K562 (cell line): ENCODE measurements at regions not wholly inside any gene's neighbourhood (a gene's known extent, or its start where the extent isn't known, plus 50 kb on each side); places are given as distances from the start of the nearest gene placed in this dataset.

Experiments
- ATAC-seq: fragments of 200-7000 bp; cut with Tn5 transposase; 3 replicates; pipeline ENCODE4 v1.9.1; 2020; ENCODE audit warnings: moderate library complexity
- BruUV-seq: library from RNA; stranded (reverse); fragments of 400-500 nt; replicated peaks from 2 replicates; lab custom pipeline; 2021; lab: Mats Ljungman, UMichigan
- CTCF ChIA-PET: fragments of 300-600 bp; formaldehyde crosslinking; extraction: SDS; loops from one replicate; lab custom pipeline; 2021; ENCODE audit warnings: low intra/inter-chr PET ratio; lab: Yijun Ruan, JAX
- POLR2A ChIA-PET: fragments of 300-600, 350-650 bp; sonication (Branson Sonifier 250); formaldehyde crosslinking; extraction: SDS; loops from one replicate; lab custom pipeline; 2021; ENCODE audit warnings: antibody characterized with exemption, inconsistent platforms; lab: Yijun Ruan, JAX
- DNase-seq, 4 experiments: peaks; one replicate each; pipeline versions ENCODE4 v3.0.0 to v3.0.0-alpha.2; 2011 to 2018; ENCODE audit warnings: low spot score in 3 of 4, mixed read lengths in 3 of 4; ENCODE audit errors: extremely low read depth in 1 of 4
- FAIRE-seq: peaks from 2 replicates; lab custom pipeline; 2011; peaks lifted over from hg19 to GRCh38; lab: Jason Lieb, UNC
- H2AFZ ChIP-seq: 2 replicates; pipeline ENCODE4 v1.6.0; 2011; ENCODE audit warnings: low read depth, low read length, control low read depth, inconsistent platforms
- H3K27ac ChIP-seq: fragments of 200-600 bp; 3 replicates; pipeline ENCODE4 v1.8.0; 2011; ENCODE audit warnings: low read depth, mild to moderate bottlenecking, control low read depth, inconsistent platforms, low read length, moderate library complexity, mixed read lengths; ENCODE audit errors: extremely low read depth
- H3K27me3 ChIP-seq, 2 experiments: fragments of 300-600 bp in 1 of 2; 2 replicates in 1 of 2; 3 replicates in 1 of 2; pipeline versions ENCODE4 v1.6.0 to v1.8.0; 2011; ENCODE audit warnings: inconsistent platforms in 2 of 2, low read length in 2 of 2, mild to moderate bottlenecking in 1 of 2, mixed read lengths in 1 of 2, moderate library complexity in 1 of 2; ENCODE audit not compliant: control insufficient read depth in 2 of 2, insufficient read depth in 2 of 2
- H3K36me3 ChIP-seq: fragments of 300-600 bp; 3 replicates; pipeline ENCODE4 v1.8.0; 2011; ENCODE audit warnings: mild to moderate bottlenecking, low read length, inconsistent platforms; ENCODE audit not compliant: control insufficient read depth, insufficient read depth
- H3K4me1 ChIP-seq, 2 experiments: fragments of 200-600 bp in 1 of 2; replicated peaks in 1 of 2; 2 replicates in 1 of 2; 3 replicates in 1 of 2; pipeline versions ENCODE4 v1.5.1 to v1.8.0; 2011; ENCODE audit warnings: inconsistent platforms in 2 of 2, low read length in 2 of 2, mild to moderate bottlenecking in 1 of 2, mixed read lengths in 1 of 2, moderate library complexity in 1 of 2; ENCODE audit not compliant: control insufficient read depth in 2 of 2, insufficient read depth in 2 of 2
- H3K4me2 ChIP-seq: 2 replicates; pipeline ENCODE4 v1.6.1; 2011; ENCODE audit warnings: low read length, control low read depth, inconsistent platforms, mixed read lengths; ENCODE audit not compliant: insufficient read depth
- H3K4me3 ChIP-seq: fragments of 200-600 bp; sonication (generic), shearing (Covaris generic); 2 replicates; pipeline ENCODE4 v1.5.1; 2016; ENCODE audit warnings: control low read depth, inconsistent platforms
- H3K79me2 ChIP-seq: fragments of 200-600 bp; 3 replicates; pipeline ENCODE4 v1.8.0; 2011; ENCODE audit warnings: low read length, inconsistent platforms; ENCODE audit not compliant: control insufficient read depth, insufficient read depth
- H3K9ac ChIP-seq, 2 experiments: 2 replicates each; pipeline versions ENCODE4 v1.6.0 to v1.6.1; 2011; ENCODE audit warnings: low read depth in 2 of 2, low read length in 2 of 2, control low read depth in 1 of 2, inconsistent platforms in 1 of 2, mild to moderate bottlenecking in 1 of 2, mixed read lengths in 1 of 2; ENCODE audit not compliant: insufficient read depth in 1 of 2
- H3K9me1 ChIP-seq: one replicate; pipeline ENCODE4 v1.6.0; 2011; ENCODE audit warnings: inconsistent platforms, mild to moderate bottlenecking, low read length, moderate library complexity; ENCODE audit not compliant: control insufficient read depth, insufficient read depth
- H3K9me3 ChIP-seq: replicated peaks from 2 replicates; pipeline ENCODE4 v1.5.1; 2011; ENCODE audit warnings: low read depth, low read length, inconsistent platforms; ENCODE audit not compliant: control insufficient read depth, insufficient read depth
- H4K20me1 ChIP-seq: replicated peaks from 2 replicates; pipeline ENCODE4 v1.6.1; 2011; ENCODE audit warnings: low read length, inconsistent platforms, mixed read lengths; ENCODE audit not compliant: control insufficient read depth, insufficient read depth
- CTBP1 ChIP-seq: fragments of 450-650 bp; IDR thresholded peaks from 2 replicates; pipeline ENCODE4 v1.6.1; 2016; ENCODE audit warnings: borderline replicate concordance
- POLR3A ChIP-seq: IDR thresholded peaks from 2 replicates; pipeline ENCODE4 v1.6.1; 2011; ENCODE audit warnings: borderline replicate concordance, mild to moderate bottlenecking, moderate library complexity; ENCODE audit not compliant: insufficient read length, insufficient read depth; ENCODE audit errors: extremely low read depth
- PRDM10 ChIP-seq: fragments of 450-650 bp; IDR thresholded peaks from 2 replicates; pipeline ENCODE4 v1.6.1; 2018; ENCODE audit not compliant: partially characterized antibody
- SPI1 ChIP-seq: IDR thresholded peaks from 2 replicates; pipeline ENCODE4 v1.6.1; 2011; ENCODE audit warnings: low read depth, low read length, control low read depth, borderline replicate concordance
- TBP ChIP-seq: optimal IDR thresholded peaks from 2 replicates; pipeline ENCODE3; 2011; ENCODE audit warnings: low read depth, low read length, improper control_type of control experiment
- ZNF589 ChIP-seq: fragments of 200-800 bp; sonication (Bioruptor generic); IDR thresholded peaks from 2 replicates; pipeline ENCODE4 v1.6.1; 2016; ENCODE audit warnings: low read depth, missing genetic modification characterization, missing compliant biosample characterization
- ZNF77 ChIP-seq: fragments of 250-450 bp; sonication (Bioruptor Pico); IDR thresholded peaks from 2 replicates; pipeline ENCODE4 v1.5.0; 2020
- WGBS: fragments of 100-300 bp; shearing (Covaris generic); methylation state at CpG from one replicate; pipeline ENCODE4 v1.1.6; 2016; ENCODE audit warnings: low coverage, mixed read lengths; ENCODE audit not compliant: insufficient coverage; ENCODE audit errors: missing lambda C conversion rate; 5-methylcytosine and 5-hydroxymethylcytosine counted together
- in situ Hi-C: fragments of 300-500 bp; cut with MboI; formaldehyde crosslinking; loops from 4 replicates; pipeline ENCODE4 v1.15.0; 2018; ENCODE audit warnings: inconsistent platforms, mixed read lengths
- intact Hi-C: fragments of 100-400 bp; cut with micrococcal nuclease; formaldehyde crosslinking; loops from 2 replicates; pipeline ENCODE4 v1.14.2; 2022
- TF ChIP-seq, protein P1 (sequence below), 2 experiments: fragments of 200-800 bp in 1 of 2; sonication (Bioruptor generic) in 1 of 2; sonication (generic) in 1 of 2; formaldehyde crosslinking in 1 of 2; IDR thresholded peaks in 1 of 2; conservative IDR thresholded peaks in 1 of 2; 2 replicates each; pipeline versions ENCODE4 v1.5.0 to v1.6.1; 2016 to 2020; ENCODE audit warnings: missing compliant biosample characterization in 1 of 2, missing genetic modification characterization in 1 of 2, missing genetic modification reagents in 1 of 2
- TF ChIP-seq, protein P2 (sequence below), 3 experiments: fragments of 200-800 bp in 1 of 3; sonication (Bioruptor generic) in 1 of 3; sonication (generic) in 1 of 3; formaldehyde crosslinking in 1 of 3; IDR thresholded peaks; 2 replicates each; pipeline versions ENCODE4 v1.6.1 to v1.8.0; 2016 to 2022; ENCODE audit warnings: mild to moderate bottlenecking in 2 of 3, missing compliant biosample characterization in 2 of 3, missing genetic modification characterization in 2 of 3, missing genetic modification reagents in 1 of 3

GRCh38 chr5:160929906-160930305 lies 77.9 kb upstream of the ATP10B start:
- no peak for FAIRE-seq
- Histone ChIP-seq H4K20me1 (no peaks in the 10 kb centered on the region), H3K27ac (no peak overlapping the region), H3K9ac (no peak overlapping the region)
- CTCF ChIA-PET, result no interaction called here
- no peak for ATAC-seq
- intact Hi-C loops, result no loop called here
- no TSS peak for BruUV-seq
- TF ChIP-seq CTBP1, result no peak
- no peak for TF ChIP-seq ZNF589
- no peak for TF ChIP-seq TBP
- TF ChIP-seq, all 486 proteins: peak for 0
- Histone ChIP-seq H3K4me1 (no peaks in the 10 kb centered on the region), H3K9me1 (no peaks in the 10 kb centered on the region), H3K27me3 (no peaks in the 10 kb centered on the region), H3K9me3 (no peaks in the 10 kb centered on the region), H3K4me3 (no peak overlapping the region), H3K36me3 (no peaks in the 10 kb centered on the region), H3K4me2 (no peak overlapping the region), H3K79me2 (no peaks in the 10 kb centered on the region), H2AFZ (no peak overlapping the region)
- no peak for DNase-seq
- POLR2A ChIA-PET, result no interaction called here
- 0% methylated on average over 3 of the region's 3 CpGs for WGBS
- in situ Hi-C loops, result no loop called here

- ChIA-PET CTCF (no interaction called here), POLR2A (no interaction called here)
- no peak overlapping the region for H3K4me2 ChIP-seq
- TF ChIP-seq, protein P1, sequence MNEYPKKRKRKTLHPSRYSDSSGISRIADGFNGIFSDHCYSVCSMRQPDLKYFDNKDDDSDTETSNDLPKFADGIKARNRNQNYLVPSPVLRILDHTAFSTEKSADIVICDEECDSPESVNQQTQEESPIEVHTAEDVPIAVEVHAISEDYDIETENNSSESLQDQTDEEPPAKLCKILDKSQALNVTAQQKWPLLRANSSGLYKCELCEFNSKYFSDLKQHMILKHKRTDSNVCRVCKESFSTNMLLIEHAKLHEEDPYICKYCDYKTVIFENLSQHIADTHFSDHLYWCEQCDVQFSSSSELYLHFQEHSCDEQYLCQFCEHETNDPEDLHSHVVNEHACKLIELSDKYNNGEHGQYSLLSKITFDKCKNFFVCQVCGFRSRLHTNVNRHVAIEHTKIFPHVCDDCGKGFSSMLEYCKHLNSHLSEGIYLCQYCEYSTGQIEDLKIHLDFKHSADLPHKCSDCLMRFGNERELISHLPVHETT (CRISPR knock-in tag; conservative IDR thresholded peaks at IDR 0.05 in 1 of 2, IDR thresholded peaks at IDR 0.05 in 1 of 2), result no peak
- TF ChIP-seq POLR3A (no peak), ZNF77 (CRISPR knock-in tag) (no peak), SPI1 (no peak), PRDM10 (no peak)
- TF ChIP-seq, protein P2, sequence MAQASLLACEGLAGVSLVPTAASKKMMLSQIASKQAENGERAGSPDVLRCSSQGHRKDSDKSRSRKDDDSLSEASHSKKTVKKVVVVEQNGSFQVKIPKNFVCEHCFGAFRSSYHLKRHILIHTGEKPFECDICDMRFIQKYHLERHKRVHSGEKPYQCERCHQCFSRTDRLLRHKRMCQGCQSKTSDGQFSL (CRISPR knock-in tag; IDR thresholded peaks at IDR 0.05), result no peak
- TF ChIP-seq, protein P2 (tag; IDR thresholded peaks at IDR 0.05), result no peak
These were observed 77.3 kb upstream of the ATP10B start for GRCh38 chr5:160929360-160929759.

More at GRCh38 chr5:160929360-160929759, 77.3 kb upstream of the ATP10B start:
- Histone ChIP-seq H3K9me3 (no peaks in the 10 kb centered on the region), H2AFZ (no peak overlapping the region), H4K20me1 (no peaks in the 10 kb centered on the region), H3K4me1 (no peaks in the 10 kb centered on the region), H3K27me3 (no peaks in the 10 kb centered on the region), H3K79me2 (no peaks in the 10 kb centered on the region), H3K9ac (no peak overlapping the region), H3K36me3 (no peaks in the 10 kb centered on the region), H3K9me1 (no peaks in the 10 kb centered on the region), H3K4me3 (no peak overlapping the region), H3K27ac (no peak overlapping the region)
- FAIRE-seq (no peak), ATAC-seq (no peak), DNase-seq (no peak)
- in situ Hi-C loops (no loop called here), intact Hi-C loops (no loop called here)
- BruUV-seq, result no TSS peak
- 0% methylated on average over 2 of the region's 2 CpGs for WGBS
